HG03025 (cell line): ENCODE measurements at regions not wholly inside any gene's neighbourhood (a gene's known extent, or its start where the extent isn't known, plus 50 kb on each side); places are given as distances from the start of the nearest gene placed in this dataset.

ENCODE experiments used
- ATAC-seq: cut with Tn5 transposase; IDR thresholded peaks from one replicate; pipeline ENCODE4 v1.9.1; 2021; ENCODE audit warnings: mild to moderate bottlenecking, moderate library complexity; ENCODE audit not compliant: unreplicated experiment, low FRiP score

DNA sequence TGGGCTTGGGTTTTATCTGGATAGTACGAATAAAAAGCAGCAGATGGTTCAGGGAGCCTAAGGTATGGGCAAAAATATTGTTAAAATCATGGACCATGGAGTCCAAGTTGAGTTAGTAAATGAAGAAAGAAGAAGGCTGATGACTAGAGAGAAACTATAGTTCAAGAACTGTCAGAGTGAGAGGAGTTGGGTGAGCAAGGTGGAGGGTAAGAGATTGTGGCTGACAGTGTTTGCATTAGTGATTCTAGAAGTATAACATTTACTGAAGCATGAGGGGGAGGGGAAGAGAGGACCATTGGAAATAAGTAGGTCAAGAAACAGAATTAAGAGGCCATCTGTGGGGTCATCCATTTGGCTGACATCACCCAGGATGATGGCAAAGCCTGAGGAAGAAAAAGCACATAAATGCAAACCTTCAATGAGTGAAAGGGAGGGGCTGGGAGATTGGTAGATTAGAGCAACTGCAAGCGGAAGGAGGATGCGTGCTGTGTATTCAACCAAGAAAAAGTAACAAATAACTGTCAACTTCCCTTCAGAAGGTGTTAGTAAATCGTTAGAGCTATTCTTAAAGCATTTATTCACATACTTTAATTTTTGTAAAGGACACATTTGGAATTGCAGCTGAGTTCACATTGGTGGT lies 392.8 kb downstream of the TSN start:
- ATAC-seq: no peak

DNA sequence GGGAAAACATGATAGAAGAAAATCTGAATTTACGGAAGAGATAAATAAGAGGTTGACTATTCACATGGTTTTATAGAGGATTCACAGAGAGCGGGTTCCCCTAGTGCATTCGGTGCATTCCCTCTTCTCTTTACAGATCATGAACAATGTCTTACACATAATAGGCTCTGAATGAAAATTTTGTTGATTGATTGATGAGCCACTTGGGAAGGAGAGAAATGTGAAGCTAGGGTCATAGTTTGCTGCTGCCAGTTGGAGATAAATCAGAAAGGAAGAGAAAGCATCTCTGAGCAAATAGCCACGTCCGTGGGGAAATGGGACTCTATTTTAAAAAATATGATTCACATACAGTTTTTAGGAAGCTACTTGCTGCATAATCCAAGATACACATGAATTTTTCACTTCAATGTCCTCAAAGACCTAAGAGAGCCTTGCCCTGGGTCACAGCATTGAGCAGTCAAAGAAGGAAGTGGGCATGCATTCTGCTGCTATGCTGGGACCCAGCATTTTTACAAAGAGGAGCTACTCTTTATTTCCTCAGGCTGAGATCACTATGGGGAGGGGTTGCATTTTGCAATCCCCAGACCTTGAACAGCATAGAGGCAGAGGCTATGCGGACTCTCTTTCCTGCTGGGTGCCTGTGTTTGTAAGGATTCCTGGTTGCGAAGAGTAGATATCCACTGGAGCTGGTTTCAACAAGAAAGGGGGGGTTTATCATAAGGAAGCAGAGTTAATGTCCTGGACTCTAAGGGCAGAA lies 395.3 kb downstream of the TSN start:
- no peak for ATAC-seq

DNA sequence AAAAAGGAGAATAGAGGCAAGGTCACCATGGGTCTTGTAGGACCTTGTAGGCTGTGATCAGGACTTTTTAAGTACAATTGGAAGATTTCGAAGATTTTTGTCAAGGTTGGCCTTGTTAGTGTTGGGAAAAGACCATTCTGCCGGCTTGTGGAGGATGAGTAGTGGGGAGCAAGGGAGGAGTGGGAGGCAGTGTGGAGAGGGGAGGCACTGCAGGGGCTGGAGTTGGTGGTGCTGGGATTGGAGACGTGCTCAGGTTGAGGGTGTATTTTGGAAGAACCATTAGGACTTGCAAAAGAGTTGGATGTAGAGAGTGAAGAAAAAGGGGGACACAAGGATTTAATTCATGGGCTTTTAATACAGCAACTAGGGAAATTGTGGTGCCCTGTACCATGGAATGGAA lies 397.1 kb downstream of the TSN start:
- no peak for ATAC-seq

DNA sequence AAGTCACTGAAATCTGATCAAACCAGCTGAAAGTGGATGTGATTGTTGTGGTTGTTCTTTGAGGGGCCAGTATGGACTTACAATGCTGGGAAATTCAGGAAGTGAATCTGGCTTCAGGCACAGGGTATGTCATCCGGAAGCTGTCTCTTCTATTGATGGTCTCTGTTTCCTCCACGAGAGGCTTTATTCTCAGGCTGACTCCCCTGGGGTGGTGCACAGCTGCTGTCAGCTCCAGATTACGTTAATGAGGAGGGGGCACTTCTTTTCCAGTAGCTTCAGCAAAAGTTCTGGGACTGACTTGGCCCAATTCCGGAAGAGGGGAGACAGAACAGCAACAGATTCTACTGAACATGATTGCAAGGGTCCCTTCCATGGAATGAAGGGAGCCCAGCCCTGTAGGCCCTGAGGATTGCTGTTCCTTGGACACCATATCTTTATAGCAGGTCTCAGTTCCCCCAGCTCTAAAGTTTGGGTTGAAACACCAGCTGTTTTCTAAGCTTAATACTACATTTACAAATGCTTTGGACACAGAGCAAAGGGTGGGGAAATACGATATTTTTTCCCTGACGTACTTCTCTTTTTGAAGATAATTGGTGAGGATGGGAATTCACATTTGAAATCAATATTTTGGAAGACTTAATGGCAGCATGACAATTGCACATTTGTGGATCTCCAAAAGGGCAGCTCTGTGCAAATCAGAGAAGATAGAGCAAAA lies 400.9 kb downstream of the TSN start:
- no peak for ATAC-seq

DNA sequence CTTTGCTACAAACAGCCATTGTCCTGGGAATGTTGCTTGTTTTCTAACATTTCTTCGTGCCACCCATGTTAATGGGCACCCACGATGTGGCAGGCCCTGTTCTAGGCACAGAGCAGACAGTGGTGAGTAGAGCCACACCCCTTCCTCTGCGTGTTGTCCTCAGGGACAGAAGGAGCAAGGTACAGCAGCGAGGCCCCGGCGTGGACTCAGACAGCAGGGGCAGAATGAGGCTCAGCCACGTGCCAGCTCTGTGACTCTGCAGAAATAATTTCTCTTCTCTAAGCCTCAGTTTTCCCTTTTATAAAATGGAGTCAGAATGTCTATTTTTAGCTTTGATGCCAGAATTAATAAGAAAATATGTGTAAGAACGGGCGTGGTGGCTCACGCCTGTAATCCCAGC lies 401.7 kb downstream of the TSN start:
- no peak for ATAC-seq

DNA sequence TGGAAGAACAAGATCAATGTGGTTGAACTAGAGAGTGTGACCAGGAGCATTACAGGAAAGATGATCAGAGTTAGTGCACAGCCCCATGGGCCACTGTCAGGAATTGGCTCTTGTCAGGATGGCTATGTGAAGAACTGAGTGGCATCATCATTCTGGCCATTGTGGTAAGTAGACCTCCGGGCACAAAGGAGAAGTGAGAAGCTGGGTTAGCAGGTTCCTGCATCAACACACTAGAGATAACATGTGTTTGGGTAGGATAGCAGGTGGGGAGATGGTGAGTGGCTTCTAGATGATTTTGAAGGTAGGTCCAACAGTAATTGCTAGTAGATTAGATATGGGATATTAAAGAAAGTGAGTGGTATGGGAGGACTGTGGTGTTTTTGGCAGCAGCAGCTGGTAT lies 408.2 kb downstream of the TSN start:
- ATAC-seq: no peak

DNA sequence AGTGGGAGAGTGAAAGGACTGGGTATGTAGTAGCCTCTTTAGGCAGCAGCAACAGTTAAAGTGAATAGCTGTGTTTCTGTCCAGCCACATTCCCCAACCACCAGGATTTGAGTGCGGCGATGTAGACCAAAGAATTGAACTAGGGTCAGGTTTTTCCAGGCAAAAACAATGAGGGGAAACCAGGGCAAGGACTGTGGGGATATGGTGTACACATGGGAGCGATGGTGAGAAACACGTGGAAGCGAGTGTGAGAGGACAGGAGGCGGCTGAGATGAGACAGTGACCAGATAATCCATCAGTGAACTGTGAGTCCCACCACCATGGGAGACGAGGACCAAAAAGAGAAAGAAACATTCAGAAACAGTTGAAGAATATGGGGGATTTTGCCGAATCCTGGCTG lies 409.5 kb downstream of the TSN start:
- ATAC-seq: no peak

DNA sequence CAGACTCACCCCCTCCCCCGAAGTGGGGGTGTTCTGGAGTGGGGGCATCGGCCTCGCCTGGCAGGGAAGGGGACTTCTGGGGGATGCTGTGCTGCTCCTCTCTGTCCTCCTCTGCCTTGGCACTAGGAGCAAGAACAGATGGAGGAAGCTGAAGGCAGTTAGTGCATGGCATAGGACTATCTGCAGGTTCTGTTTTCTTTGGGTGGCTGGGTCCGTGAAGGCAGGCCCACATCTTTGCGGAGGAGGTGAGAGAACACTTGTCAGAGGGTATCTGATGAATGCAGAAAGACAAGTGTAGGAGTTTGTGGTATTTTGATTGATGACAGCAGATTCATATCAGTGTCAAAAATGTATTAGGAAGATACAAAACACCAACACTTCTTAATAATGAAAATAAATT lies 411.4 kb downstream of the TSN start:
- ATAC-seq: no peak

DNA sequence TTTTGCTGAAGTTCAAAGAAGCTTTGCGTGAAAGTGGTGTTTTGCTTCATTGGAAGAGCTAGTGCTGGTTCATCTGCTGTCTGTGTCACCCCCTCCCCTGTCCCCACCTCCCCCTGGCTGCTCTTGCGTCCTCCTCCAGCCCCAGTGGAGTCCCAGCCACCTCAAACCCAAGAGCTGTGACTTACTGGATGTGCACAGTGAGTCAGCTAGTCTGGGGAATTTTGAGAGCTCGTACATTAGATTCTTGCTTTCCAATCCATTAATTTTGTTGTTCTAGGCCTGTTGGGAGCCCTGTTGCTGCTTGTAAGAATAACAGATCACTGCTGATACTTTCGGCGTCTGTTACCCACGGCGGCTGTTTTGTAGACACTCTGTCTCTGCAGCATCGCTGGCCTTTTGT lies 412.1 kb downstream of the TSN start:
- ATAC-seq: no peak

DNA sequence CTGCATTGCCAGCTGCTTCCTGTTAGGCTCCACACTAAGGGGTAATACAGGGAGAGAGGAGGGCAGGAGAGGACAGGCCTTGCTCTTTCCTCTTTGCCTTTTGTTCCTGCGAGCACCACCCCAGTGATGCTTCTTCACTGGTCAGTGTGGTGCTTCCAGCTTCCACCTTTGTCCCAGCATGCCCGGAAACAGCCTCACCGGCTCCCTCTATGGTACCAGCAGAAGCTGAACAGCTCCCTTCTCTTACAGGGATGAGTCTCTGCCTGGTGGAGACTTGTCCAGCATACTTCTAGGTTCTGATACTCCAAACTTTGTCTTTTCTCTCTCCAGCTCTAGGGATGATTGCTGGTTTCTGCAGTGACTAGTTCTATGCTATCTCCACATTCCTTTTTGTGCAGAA lies 413.3 kb downstream of the TSN start:
- no peak for ATAC-seq

DNA sequence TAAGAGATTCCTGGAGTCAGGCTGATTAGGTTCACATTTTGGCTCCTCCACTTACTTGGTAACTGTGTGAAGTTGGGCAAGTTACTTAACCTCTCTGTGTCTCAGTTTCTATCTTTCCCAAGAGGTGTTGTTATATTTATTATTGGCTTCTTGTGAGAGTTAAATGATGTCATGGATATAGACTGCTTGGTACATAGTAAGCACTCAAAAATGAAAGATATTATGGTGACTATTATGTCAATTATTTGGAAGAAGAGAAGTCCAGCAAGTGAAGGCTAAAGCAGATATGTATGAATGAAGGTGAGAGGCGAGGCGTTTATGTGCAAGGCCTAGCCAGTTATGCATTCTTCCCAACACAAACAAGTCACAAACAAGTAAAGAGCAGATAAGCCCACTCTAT lies 417.4 kb downstream of the TSN start:
- no peak for ATAC-seq

DNA sequence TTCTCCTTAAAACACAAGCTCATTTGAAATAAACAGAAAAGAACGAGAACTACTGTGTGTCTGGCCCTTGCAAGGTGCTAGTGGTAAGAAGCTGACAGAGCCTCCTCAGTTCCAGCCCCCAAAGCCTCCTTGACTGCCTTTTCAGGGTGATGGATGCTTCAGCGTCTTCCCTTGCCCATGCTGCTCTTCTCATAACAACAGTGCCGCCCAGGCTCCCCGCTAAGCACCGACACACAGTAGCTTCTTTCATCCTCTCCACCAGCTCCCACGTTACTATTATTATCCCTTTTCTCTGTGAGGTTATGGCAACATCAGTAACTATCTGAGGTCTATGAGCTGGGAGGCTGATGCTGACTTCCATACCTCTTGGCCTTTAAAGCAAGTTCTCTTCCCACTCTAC lies 418.6 kb downstream of the TSN start:
- no peak for ATAC-seq

DNA sequence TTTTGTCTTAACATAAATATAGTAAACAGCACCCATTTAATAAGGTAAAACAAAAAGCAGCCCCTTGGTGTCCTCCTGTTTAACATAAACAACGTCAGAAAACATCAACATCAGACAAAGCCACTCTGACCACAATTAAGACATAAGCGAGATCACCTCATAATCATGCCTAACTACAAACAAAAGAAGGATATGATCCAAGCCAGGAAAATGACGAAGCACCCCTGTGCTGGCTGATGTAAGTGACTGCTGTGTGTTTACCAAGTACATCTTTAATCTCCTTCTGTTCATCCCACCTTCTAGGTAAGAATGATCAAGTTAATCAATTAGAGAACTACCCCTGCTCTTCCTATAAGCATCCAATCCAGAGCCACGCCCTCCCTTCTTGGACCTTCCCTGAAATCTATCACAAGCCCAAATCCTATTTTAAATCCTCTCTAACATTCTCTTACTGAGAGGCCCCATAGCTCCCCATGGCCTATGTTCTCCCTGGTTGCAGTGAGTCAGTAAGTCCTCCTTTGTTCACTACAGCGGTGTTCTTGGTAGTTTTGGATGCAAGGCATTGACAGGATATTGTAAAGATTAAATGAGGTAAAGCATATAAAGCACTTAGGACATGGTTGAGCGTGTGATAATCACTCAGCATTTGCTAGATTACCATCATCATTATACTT lies 424.2 kb downstream of the TSN start:
- no peak for ATAC-seq

DNA sequence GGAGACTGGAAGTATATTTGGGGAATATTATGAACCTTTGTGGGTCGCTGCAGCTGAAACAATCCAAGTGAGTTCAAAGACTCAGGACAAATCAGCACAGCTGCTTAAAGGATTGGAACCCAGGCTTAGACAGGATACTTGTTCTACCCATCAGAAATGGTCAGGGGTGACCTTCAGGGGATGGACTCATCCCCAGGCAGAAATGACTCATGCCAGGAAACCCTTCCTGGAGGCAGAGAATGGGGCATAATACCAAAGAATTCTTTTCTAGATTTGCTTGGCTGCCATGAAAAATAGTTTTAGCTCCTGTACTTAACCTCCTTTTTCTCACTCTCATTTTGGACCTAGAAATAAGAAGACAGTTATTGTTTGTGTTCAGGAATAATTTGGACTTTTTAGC lies 425.5 kb downstream of the TSN start:
- no peak for ATAC-seq

DNA sequence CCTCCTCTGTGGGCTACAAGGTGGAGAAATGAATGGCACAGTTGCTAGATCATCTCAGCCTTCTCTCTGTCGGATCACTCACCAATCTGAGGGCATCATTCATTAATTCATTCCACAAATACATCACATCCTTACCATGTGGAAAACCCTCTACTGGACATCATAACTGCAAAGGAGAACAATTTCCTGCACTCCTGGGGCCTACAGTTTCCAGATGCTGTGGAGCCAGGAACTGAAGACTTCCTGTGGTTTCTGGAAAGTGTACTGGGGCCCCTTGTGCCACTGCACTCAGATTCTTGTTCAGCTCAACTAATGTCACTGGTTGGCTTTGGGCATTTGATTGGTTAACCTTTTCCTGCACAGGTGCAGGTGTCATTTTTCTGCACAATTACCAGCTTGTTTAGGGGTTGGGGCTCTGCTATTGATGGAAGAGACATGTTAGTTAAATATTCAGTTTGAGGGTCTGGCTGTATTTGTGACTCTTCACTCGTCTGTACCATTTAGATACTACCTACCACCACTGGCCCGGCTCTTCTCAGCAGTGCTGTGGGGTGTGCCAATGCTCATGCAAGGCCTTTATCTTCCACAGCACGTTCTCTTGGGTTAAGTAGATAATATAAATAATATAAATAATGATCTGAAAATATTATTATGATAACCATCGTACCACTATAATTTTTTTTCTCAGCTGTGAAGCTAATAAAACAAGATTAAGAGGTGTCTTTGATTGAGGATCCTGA lies 427.3 kb downstream of the TSN start:
- no peak for ATAC-seq

DNA sequence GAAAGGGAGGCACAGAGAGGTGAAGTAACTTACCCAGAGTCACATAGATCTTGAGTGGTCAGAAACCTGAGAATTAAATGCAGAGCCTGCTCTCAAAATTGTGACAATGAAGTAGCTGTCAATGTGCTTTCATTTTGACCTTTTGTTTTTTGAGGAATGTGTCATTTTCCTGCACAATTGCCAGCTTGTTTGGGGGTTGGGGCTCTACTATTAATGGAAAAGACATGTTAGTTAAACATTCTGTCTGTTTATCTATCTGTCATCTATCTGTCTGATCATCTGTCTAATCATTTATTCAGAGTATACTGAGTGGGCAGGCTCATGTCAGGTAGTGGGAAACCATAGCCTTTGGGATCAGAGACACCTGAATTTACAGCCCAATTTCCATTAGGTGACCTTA lies 428.4 kb downstream of the TSN start:
- no peak for ATAC-seq

DNA sequence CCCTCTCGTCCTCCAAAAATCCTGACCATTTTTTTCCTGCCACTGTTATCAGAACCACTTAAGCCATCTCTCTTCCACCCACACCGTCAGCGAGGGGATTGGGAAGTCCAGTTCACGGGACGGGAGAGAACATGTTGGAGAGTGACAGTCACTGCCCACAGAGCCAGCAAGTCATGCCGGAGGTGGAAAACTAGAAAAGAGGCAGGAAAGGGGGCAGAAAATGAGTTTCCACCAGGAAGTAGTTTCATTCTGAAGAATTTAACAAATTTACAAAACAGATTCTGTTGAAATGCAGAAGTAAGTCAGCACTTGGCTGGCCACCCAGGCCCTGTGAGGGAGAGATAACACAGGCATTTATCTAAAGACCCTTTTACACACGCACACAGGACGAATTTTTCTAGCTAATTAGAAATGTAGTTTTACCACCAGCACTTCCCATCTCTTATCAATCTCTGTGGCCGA lies 431.3 kb downstream of the TSN start:
- ATAC-seq: no peak

DNA sequence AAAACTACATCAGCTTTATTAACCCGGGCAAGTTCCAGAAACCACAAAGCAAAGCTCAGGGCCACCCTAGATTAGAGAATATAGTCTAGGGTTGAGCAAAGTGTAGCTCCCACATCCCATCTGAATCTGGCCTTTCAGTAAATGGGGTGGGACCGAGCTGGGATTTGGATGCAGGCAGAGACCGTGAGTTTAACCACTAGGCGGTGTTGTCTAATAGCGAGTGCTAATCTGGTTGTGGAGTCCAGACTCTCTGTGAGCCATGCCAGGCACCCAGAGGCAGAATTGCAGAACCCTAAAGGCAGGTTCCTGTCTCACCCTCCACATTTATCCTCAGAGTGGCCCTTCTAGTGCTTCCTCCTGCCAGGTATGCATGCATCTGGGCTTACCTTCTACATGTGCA lies 435.9 kb downstream of the TSN start:
- ATAC-seq: no peak

DNA sequence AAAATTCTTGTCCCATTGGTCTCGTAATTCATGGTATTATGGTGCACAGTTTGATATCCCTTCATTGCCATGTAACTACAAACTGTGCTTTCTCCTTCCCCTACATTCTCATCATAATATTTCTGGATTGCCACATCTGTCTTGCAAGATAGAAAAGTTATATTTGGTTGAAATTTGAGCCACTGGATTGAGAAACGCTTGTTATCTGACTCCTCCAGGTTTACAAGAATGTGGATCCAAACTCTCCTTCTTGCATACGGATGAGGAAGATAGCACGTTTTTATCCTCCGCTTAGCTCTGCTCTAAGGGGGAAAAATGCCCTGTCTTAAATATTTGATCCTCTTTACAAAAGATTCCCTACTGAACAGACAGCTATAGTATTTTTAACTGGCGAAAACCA lies 438.2 kb downstream of the TSN start:
- no peak for ATAC-seq

DNA sequence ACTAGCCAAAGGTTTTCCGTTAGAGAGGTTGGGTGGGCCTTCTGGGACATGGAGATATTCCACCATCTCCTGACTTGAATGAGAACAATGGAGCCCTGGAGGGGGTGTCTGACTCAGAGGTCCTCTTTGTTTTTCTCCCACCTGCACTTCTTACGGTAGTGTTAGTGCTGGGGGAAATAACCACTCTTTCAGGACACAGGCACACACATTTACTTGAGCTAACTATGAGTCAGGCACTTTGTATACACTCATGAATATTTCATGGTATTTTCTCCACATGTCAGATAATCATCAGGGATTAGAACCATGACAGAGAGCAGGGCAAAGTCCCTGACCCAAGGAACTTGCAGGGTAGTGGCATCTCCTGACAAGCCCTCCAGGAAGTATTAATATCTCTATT lies 439.1 kb downstream of the TSN start:
- no peak for ATAC-seq

DNA sequence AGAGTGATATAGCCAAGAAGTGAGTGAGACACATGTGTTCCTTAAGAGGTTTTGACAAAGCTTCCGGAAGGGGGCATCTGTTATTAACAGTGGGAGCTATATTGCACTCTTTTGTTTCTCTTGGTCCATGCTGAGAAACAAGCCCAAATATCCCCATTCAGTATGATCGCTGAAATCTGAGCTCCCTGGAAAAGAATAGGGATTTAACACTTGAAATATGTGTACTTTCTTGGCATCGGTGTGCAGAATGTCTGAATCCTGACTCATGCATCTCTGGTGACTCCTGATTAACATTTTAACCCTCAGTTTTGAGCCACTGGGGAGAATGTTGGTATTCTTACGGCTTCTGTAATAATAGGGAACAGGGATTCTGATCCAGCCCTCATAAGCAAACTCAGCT lies 448.1 kb downstream of the TSN start:
- no peak for ATAC-seq
